IPS DF 6.9 (cell line): ENCODE measurements at regions not wholly inside any gene's neighbourhood (a gene's known extent, or its start where the extent isn't known, plus 50 kb on each side); places are given as distances from the start of the nearest gene placed in this dataset.

ENCODE experiments used
- DNase-seq: peaks from one replicate; pipeline ENCODE4 v3.0.0-alpha.2; 2013; ENCODE audit warnings: low read depth, low spot score
- H3K27ac ChIP-seq: one replicate; pipeline ENCODE4 v1.5.1; 2013; ENCODE audit warnings: low read length, control low read depth
- H3K27me3 ChIP-seq: 2 replicates; pipeline ENCODE4 v1.6.1; 2013; ENCODE audit warnings: mild to moderate bottlenecking, low read length; ENCODE audit not compliant: control insufficient read depth, insufficient read depth
- H3K36me3 ChIP-seq: 2 replicates; pipeline ENCODE4 v1.6.1; 2013; ENCODE audit warnings: low read length; ENCODE audit not compliant: control insufficient read depth, insufficient read depth
- H3K4me1 ChIP-seq: 2 replicates; pipeline ENCODE4 v1.6.1; 2013; ENCODE audit warnings: low read length; ENCODE audit not compliant: control insufficient read depth, insufficient read depth
- H3K4me3 ChIP-seq: 2 replicates; pipeline ENCODE4 v1.5.1; 2013; ENCODE audit warnings: mild to moderate bottlenecking, low read length
- H3K9me3 ChIP-seq: 2 replicates; pipeline ENCODE4 v1.6.1; 2013; ENCODE audit warnings: low read length, inconsistent platforms; ENCODE audit not compliant: control insufficient read depth, insufficient read depth
- WGBS: extraction: QIAGEN DNeasy Blood & Tissue Kit; methylation state at CpG from one replicate; pipeline ENCODE4 v1.1.7; 2013; ENCODE audit warnings: mixed read lengths, missing lambda C conversion rate; ENCODE audit not compliant: insufficient read length, insufficient coverage; 5-methylcytosine and 5-hydroxymethylcytosine counted together

GRCh38 chr2:125455110-125455509 is 1200.8 kb upstream of the GYPC start:
- Histone ChIP-seq H3K9me3 (no peaks in the 10 kb centered on the region), H3K36me3 (no peaks in the 10 kb centered on the region), H3K4me1 (no peaks in the 10 kb centered on the region), H3K27me3 (no peaks in the 10 kb centered on the region), H3K4me3 (no peak overlapping the region), H3K27ac (no peak overlapping the region)
- whole genome bisulfite sequencing, result no CpG with 5 or more reads among the region's 1 CpG
- no peak for DNase-seq

GRCh38 chr2:125456693-125457363 is 1199.1 kb upstream of the GYPC start:
- no peak for DNase-seq
- H3K36me3 ChIP-seq, result no peaks in the 10 kb centered on the region

GRCh38 chr2:125471963-125472362 is 1184.0 kb upstream of the GYPC start:
- peak; percentile 78 for DNase-seq
- no peaks in the 10 kb centered on the region for H3K4me1 ChIP-seq
- H3K27me3 ChIP-seq, result no peaks in the 10 kb centered on the region
- H3K27ac ChIP-seq, result no peak overlapping the region
- H3K36me3 ChIP-seq, result no peaks in the 10 kb centered on the region
- H3K4me3 ChIP-seq, result no peak overlapping the region
- WGBS, result no CpG with 5 or more reads among the region's 12 CpGs
- H3K9me3 ChIP-seq, result no peaks in the 10 kb centered on the region

More at GRCh38 chr2:125456693-125457363, 1199.1 kb upstream of the GYPC start:
- no peak overlapping the region for H3K27ac ChIP-seq
- no CpG with 5 or more reads among the region's 3 CpGs for WGBS
- H3K27me3 ChIP-seq, result no peaks in the 10 kb centered on the region
- H3K9me3 ChIP-seq, result no peaks in the 10 kb centered on the region
- no peaks in the 10 kb centered on the region for H3K4me1 ChIP-seq
- H3K4me3 ChIP-seq, result no peak overlapping the region

GRCh38 chr2:125479143-125479636 is 1176.8 kb upstream of the GYPC start:
- no peak overlapping the region for H3K27ac ChIP-seq
- DNase-seq, result no peak
- no peak overlapping the region for H3K4me3 ChIP-seq
- H3K27me3 ChIP-seq, result no peaks in the 10 kb centered on the region
- H3K9me3 ChIP-seq, result no peaks in the 10 kb centered on the region
- H3K4me1 ChIP-seq, result no peaks in the 10 kb centered on the region
- whole genome bisulfite sequencing, result no CpG with 5 or more reads among the region's 24 CpGs
- no peaks in the 10 kb centered on the region for H3K36me3 ChIP-seq

GRCh38 chr2:125490308-125490707 is 1165.7 kb upstream of the GYPC start:
- no peak overlapping the region for H3K27ac ChIP-seq
- H3K9me3 ChIP-seq, result no peaks in the 10 kb centered on the region
- no CpG with 5 or more reads among the region's 4 CpGs for WGBS
- no peaks in the 10 kb centered on the region for H3K27me3 ChIP-seq
- no peaks in the 10 kb centered on the region for H3K4me1 ChIP-seq
- DNase-seq, result no peak
- H3K4me3 ChIP-seq, result no peak overlapping the region
- H3K36me3 ChIP-seq, result no peaks in the 10 kb centered on the region

- Histone ChIP-seq H3K27me3 (no peaks in the 10 kb centered on the region), H3K36me3 (no peaks in the 10 kb centered on the region), H3K4me3 (no peak overlapping the region), H3K27ac (no peak overlapping the region), H3K9me3 (no peaks in the 10 kb centered on the region), H3K4me1 (no peaks in the 10 kb centered on the region)
- DNase-seq, result no peak
- no CpG with 5 or more reads among the region's 3 CpGs for WGBS
Observed at GRCh38 chr2:125491663-125492062, 1164.3 kb upstream of the GYPC start.

GRCh38 chr2:125512313-125512712 is 1143.6 kb upstream of the GYPC start:
- WGBS, result no CpG with 5 or more reads among the region's 1 CpG
- no peaks in the 10 kb centered on the region for H3K9me3 ChIP-seq
- DNase-seq, result no peak
- no peak overlapping the region for H3K4me3 ChIP-seq
- H3K27ac ChIP-seq, result no peak overlapping the region
- no peaks in the 10 kb centered on the region for H3K27me3 ChIP-seq
- no peaks in the 10 kb centered on the region for H3K36me3 ChIP-seq
- H3K4me1 ChIP-seq, result no peaks in the 10 kb centered on the region

GRCh38 chr2:125516496-125517109 is 1139.4 kb upstream of the GYPC start:
- no CpG with 5 or more reads among the region's 3 CpGs for WGBS
- Histone ChIP-seq H3K9me3 (no peaks in the 10 kb centered on the region), H3K4me3 (no peak overlapping the region), H3K4me1 (no peaks in the 10 kb centered on the region), H3K27me3 (no peaks in the 10 kb centered on the region), H3K36me3 (no peaks in the 10 kb centered on the region), H3K27ac (no peak overlapping the region)
- DNase-seq, result peak; percentile 25

- Histone ChIP-seq H3K4me3 (no peak overlapping the region), H3K27me3 (no peaks in the 10 kb centered on the region), H3K4me1 (no peaks in the 10 kb centered on the region; the same call in 1 of the 2 replicates), H3K27ac (no peak overlapping the region), H3K9me3 (no peaks in the 10 kb centered on the region), H3K36me3 (no peaks in the 10 kb centered on the region)
- DNase-seq, result no peak
- no CpG with 5 or more reads among the region's 5 CpGs for WGBS
Observed at GRCh38 chr2:125526093-125526492, 1129.9 kb upstream of the GYPC start.

GRCh38 chr2:125535089-125535488 is 1120.9 kb upstream of the GYPC start:
- Histone ChIP-seq H3K27me3 (no peaks in the 10 kb centered on the region), H3K36me3 (no peaks in the 10 kb centered on the region), H3K4me3 (no peak overlapping the region), H3K9me3 (no peaks in the 10 kb centered on the region), H3K4me1 (no peaks in the 10 kb centered on the region), H3K27ac (no peak overlapping the region)
- DNase-seq, result no peak
- no CpG with 5 or more reads among the region's 1 CpG for WGBS
